ENCODE measurements at regions not wholly inside any gene's neighbourhood (a gene's known extent, or its start where the extent isn't known, plus 50 kb on each side); places are given as distances from the start of the nearest gene placed in this dataset.

- no peak for TF ChIP-seq CTCF (IDR thresholded peaks at IDR 0.05; ENCODE audit: low read depth, low read length)
- TF ChIP-seq EZH2phosphoT487 (IDR thresholded peaks at IDR 0.05; ENCODE audit: low read depth) = no peak
These were observed 83.3 kb upstream of the TNR start for GRCh38 chr1:175826705-175827104.
